AG04450 (cell line): ENCODE measurements at regions not wholly inside any gene's neighbourhood (a gene's known extent, or its start where the extent isn't known, plus 50 kb on each side); places are given as distances from the start of the nearest gene placed in this dataset.

ENCODE experiments used
- CTCF ChIA-PET: fragments of 300-600, 350-600 bp; formaldehyde crosslinking; extraction: SDS; loops from one replicate; lab custom pipeline; 2022; ENCODE audit warnings: antibody characterized with exemption, inconsistent platforms; lab: Charles Lee
- POLR2A ChIA-PET: fragments of 350-600 bp; formaldehyde crosslinking; extraction: SDS; loops from one replicate; lab custom pipeline; 2021; ENCODE audit warnings: antibody characterized with exemption, inconsistent platforms; lab: Yijun Ruan, JAX
- DNase-seq: peaks from one replicate; pipeline ENCODE4 v3.0.0-alpha.2; 2011; ENCODE audit warnings: low read depth, low spot score
- H3K27ac ChIP-seq: one replicate; pipeline ENCODE4 v1.5.1; 2012; ENCODE audit warnings: low read depth, low read length, control low read depth
- H3K27me3 ChIP-seq: one replicate; pipeline ENCODE4 v1.6.0; 2012; ENCODE audit warnings: low read length; ENCODE audit not compliant: control insufficient read depth, insufficient read depth
- H3K4me3 ChIP-seq: 2 replicates; pipeline ENCODE4 v1.5.1; 2011; ENCODE audit warnings: mild to moderate bottlenecking, low read depth, low read length, control low read depth
- H3K9me3 ChIP-seq: 2 replicates; pipeline ENCODE4 v1.5.1; 2012; ENCODE audit warnings: low read length; ENCODE audit not compliant: control insufficient read depth, insufficient read depth
- CTCF ChIP-seq: IDR thresholded peaks from 2 replicates; pipeline ENCODE4 v1.5.1; 2011; ENCODE audit warnings: low read depth, low read length, control low read depth, inconsistent platforms

- H3K4me3 ChIP-seq: no peak overlapping the region
- H3K9me3 ChIP-seq: no peaks in the 10 kb centered on the region; the same call in 1 of the 2 replicates
- DNase-seq: no peak
- ChIA-PET POLR2A (no interaction called here), CTCF (no interaction called here)
- H3K27me3 ChIP-seq: no peaks in the 10 kb centered on the region
- H3K27ac ChIP-seq: no peak overlapping the region
- TF ChIP-seq CTCF: no peak
Measured at GRCh38 chr11:90639461-90639993, 416.7 kb upstream of the CHORDC1 start.

GRCh38 chr11:90635886-90636285 lies 413.0 kb upstream of the CHORDC1 start:
- no peaks in the 10 kb centered on the region for H3K9me3 ChIP-seq
- CTCF ChIA-PET: no interaction called here

GRCh38 chr11:90635151-90635550 lies 412.3 kb upstream of the CHORDC1 start:
- no peak for TF ChIP-seq CTCF
- Histone ChIP-seq H3K4me3 (no peak overlapping the region), H3K27me3 (no peaks in the 10 kb centered on the region), H3K27ac (no peak overlapping the region), H3K9me3 (no peaks in the 10 kb centered on the region)
- POLR2A ChIA-PET: no interaction called here
- no peak for DNase-seq
- CTCF ChIA-PET: no interaction called here

More at GRCh38 chr11:90635886-90636285, 413.0 kb upstream of the CHORDC1 start:
- POLR2A ChIA-PET: no interaction called here
- Histone ChIP-seq H3K27ac (no peak overlapping the region), H3K27me3 (no peaks in the 10 kb centered on the region), H3K4me3 (no peak overlapping the region)
- TF ChIP-seq CTCF: no peak
- no peak for DNase-seq

- no peak for DNase-seq
- no peak for TF ChIP-seq CTCF
- H3K9me3 ChIP-seq: no peaks in the 10 kb centered on the region
- H3K27me3 ChIP-seq: no peaks in the 10 kb centered on the region
- no peak overlapping the region for H3K4me3 ChIP-seq
- POLR2A ChIA-PET: no interaction called here
- no peak overlapping the region for H3K27ac ChIP-seq
- CTCF ChIA-PET: no interaction called here
Measured at GRCh38 chr11:90630176-90630575, 407.3 kb upstream of the CHORDC1 start.

GRCh38 chr11:90629229-90629806 lies 406.5 kb upstream of the CHORDC1 start:
- Histone ChIP-seq H3K27me3 (no peaks in the 10 kb centered on the region), H3K27ac (no peak overlapping the region), H3K9me3 (no peaks in the 10 kb centered on the region), H3K4me3 (no peak overlapping the region)
- DNase-seq: no peak
- no peak for TF ChIP-seq CTCF
- ChIA-PET POLR2A (no interaction called here), CTCF (no interaction called here)
